CD8-positive, alpha-beta memory T cell (primary cell): ENCODE measurements at regions not wholly inside any gene's neighbourhood (a gene's known extent, or its start where the extent isn't known, plus 50 kb on each side); places are given as distances from the start of the nearest gene placed in this dataset.

Experiments used
- CTCF ChIA-PET: fragments of 350-600 bp; sonication (Branson Sonifier 250); formaldehyde crosslinking; loops from one replicate; lab custom pipeline; 2021; ENCODE audit warnings: antibody characterized with exemption; lab: Charles Lee
- POLR2A ChIA-PET: fragments of 350-600 bp; sonication (Branson Sonifier 250); formaldehyde crosslinking; loops from one replicate; lab custom pipeline; 2021; ENCODE audit warnings: antibody characterized with exemption; lab: Charles Lee
- DNase-seq, 5 donors: peaks; one replicate each; pipeline versions ENCODE4 v3.0.0 to v3.0.0-alpha.2; 2020 to 2022; ENCODE audit warnings: mixed read lengths in 1 of 5
- H3K27ac ChIP-seq: one replicate; pipeline ENCODE4 v1.7.0; 2013; ENCODE audit warnings: low read depth, mild to moderate bottlenecking, low read length, moderate library complexity
- H3K27me3 ChIP-seq: 2 replicates; pipeline ENCODE4 v1.7.0; 2013; ENCODE audit warnings: low read length, mild to moderate bottlenecking; ENCODE audit not compliant: insufficient read depth, poor library complexity, severe bottlenecking
- H3K36me3 ChIP-seq: 2 replicates; pipeline ENCODE4 v1.7.0; 2013; ENCODE audit warnings: mild to moderate bottlenecking, low read length, moderate library complexity; ENCODE audit not compliant: insufficient read depth
- H3K4me1 ChIP-seq: 2 replicates; pipeline ENCODE4 v1.7.0; 2013; ENCODE audit warnings: mild to moderate bottlenecking, low read length, moderate library complexity; ENCODE audit not compliant: insufficient read depth
- H3K4me3 ChIP-seq: 2 replicates; pipeline ENCODE4 v1.7.0; 2013; ENCODE audit warnings: mild to moderate bottlenecking, low read length
- H3K9me3 ChIP-seq: 2 replicates; pipeline ENCODE4 v1.7.0; 2013; ENCODE audit warnings: mild to moderate bottlenecking, low read length
- H3K27ac Mint-ChIP-seq, 8 donors: one replicate each; pipeline ENCODE4 v1.8.0; 2020 to 2021; ENCODE audit warnings: mixed read lengths in 8 of 8, mild to moderate bottlenecking in 6 of 8, inconsistent platforms in 3 of 8, moderate library complexity in 3 of 8
- H3K27me3 Mint-ChIP-seq, 2 donors: one replicate each; pipeline ENCODE4 v1.8.0; 2020 to 2021; ENCODE audit warnings: mixed read lengths in 2 of 2, mild to moderate bottlenecking in 1 of 2, moderate library complexity in 1 of 2
- H3K36me3 Mint-ChIP-seq, 3 donors: one replicate each; pipeline ENCODE4 v1.8.0; 2020 to 2021; ENCODE audit warnings: mixed read lengths in 3 of 3, inconsistent platforms in 1 of 3, mild to moderate bottlenecking in 1 of 3
- H3K4me1 Mint-ChIP-seq, 3 donors: one replicate each; pipeline ENCODE4 v1.8.0; 2020 to 2021; ENCODE audit warnings: mixed read lengths in 3 of 3, inconsistent platforms in 1 of 3, mild to moderate bottlenecking in 1 of 3
- H3K4me3 Mint-ChIP-seq, 7 donors: one replicate each; pipeline ENCODE4 v1.8.0; 2020 to 2021; ENCODE audit warnings: mixed read lengths in 7 of 7, mild to moderate bottlenecking in 6 of 7, moderate library complexity in 4 of 7, inconsistent platforms in 2 of 7
- H3K9me3 Mint-ChIP-seq, 5 donors: one replicate each; pipeline ENCODE4 v1.8.0; 2020 to 2022; ENCODE audit warnings: mixed read lengths in 5 of 5, mild to moderate bottlenecking in 3 of 5, moderate library complexity in 2 of 5, inconsistent platforms in 1 of 5

DNA sequence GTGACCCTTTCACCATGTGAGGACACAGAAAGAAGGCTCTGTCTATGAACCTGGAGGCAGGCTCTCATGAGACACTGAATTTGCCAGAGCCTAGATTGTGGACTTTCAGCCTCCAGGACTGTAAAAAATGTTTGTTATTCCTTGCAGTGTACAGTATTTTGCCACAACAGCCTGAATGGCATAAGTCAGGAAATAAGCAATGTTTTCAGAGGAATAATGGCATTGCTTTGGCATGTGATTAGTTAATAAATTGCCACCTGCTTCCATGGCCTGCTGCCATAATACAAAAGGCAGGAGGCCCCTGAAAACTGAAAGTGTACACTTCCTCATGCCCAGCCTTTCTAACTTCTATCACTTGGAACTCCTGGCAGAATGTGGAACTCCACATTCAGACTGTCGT is 408.1 kb downstream of the GADD45G start:
- Histone ChIP-seq H3K4me3 (no peak overlapping the region), H3K9me3 (no peaks in the 10 kb centered on the region), H3K36me3 (no peaks in the 10 kb centered on the region), H3K4me1 (no peaks in the 10 kb centered on the region), H3K27me3 (no peaks in the 10 kb centered on the region), H3K27ac (no peak overlapping the region)
- Mint-ChIP-seq H3K36me3 (no peaks in the 10 kb centered on the region), H3K27ac (no peak overlapping the region), H3K27me3 (peaks cover 8% of the 10 kb centered on the region in 2 donors), H3K4me3 (no peak overlapping the region), H3K9me3 (peaks cover 0 to 2% (median 0%) of the 10 kb centered on the region in 5 donors), H3K4me1 (no peaks in the 10 kb centered on the region)
- ChIA-PET CTCF (no interaction called here), POLR2A (no interaction called here)
- no peak for DNase-seq

- Mint-ChIP-seq H3K27ac (no peak overlapping the region), H3K4me3 (no peak overlapping the region), H3K9me3 (peaks cover 0 to 2% (median 0%) of the 10 kb centered on the region in 5 donors), H3K27me3 (peaks cover 8 to 11% of the 10 kb centered on the region in 2 donors), H3K4me1 (no peaks in the 10 kb centered on the region), H3K36me3 (no peaks in the 10 kb centered on the region)
- Histone ChIP-seq H3K9me3 (no peaks in the 10 kb centered on the region), H3K4me1 (no peaks in the 10 kb centered on the region), H3K36me3 (no peaks in the 10 kb centered on the region), H3K27me3 (no peaks in the 10 kb centered on the region), H3K27ac (no peak overlapping the region), H3K4me3 (no peak overlapping the region)
- DNase-seq = no peak
- POLR2A ChIA-PET = no interaction called here
- CTCF ChIA-PET = no interaction called here
Observed at GRCh38 chr9:90013778-90014177, 409.0 kb downstream of the GADD45G start.

DNA sequence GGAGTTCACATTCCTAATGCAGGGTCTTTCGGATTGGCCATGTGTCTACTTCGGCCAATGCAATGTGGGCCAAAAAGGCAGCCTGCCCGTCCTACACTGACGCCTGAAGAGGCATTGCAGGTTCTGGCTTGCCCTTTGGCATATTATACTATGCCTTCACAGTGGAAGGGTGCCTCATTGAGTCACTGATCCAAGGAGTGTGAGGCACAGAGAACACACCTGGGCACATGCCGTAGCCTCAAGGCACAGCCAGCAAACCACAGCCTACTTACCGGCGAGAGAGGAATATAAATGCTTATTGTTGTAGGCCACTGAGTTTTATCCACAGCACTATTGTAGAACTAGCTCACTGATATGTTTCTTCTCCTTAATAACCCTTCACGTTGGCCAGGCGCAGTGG is 409.6 kb downstream of the GADD45G start:
- Mint-ChIP-seq H3K4me1 (no peaks in the 10 kb centered on the region), H3K9me3 (peaks cover 0 to 2% (median 0%) of the 10 kb centered on the region in 5 donors), H3K4me3 (no peak overlapping the region), H3K36me3 (no peaks in the 10 kb centered on the region), H3K27ac (no peak overlapping the region), H3K27me3 (peaks cover 8 to 12% of the 10 kb centered on the region in 2 donors)
- no peaks in the 10 kb centered on the region for H3K4me1 ChIP-seq
- no peaks in the 10 kb centered on the region for H3K36me3 ChIP-seq
- ChIA-PET CTCF (no interaction called here), POLR2A (no interaction called here)
- no peaks in the 10 kb centered on the region for H3K27me3 ChIP-seq
- no peaks in the 10 kb centered on the region for H3K9me3 ChIP-seq
- H3K4me3 ChIP-seq = no peak overlapping the region
- no peak for DNase-seq
- H3K27ac ChIP-seq = no peak overlapping the region

- no peak for DNase-seq
- CTCF ChIA-PET = no interaction called here
- no peaks in the 10 kb centered on the region for H3K4me1 Mint-ChIP-seq
Observed at GRCh38 chr9:90016272-90016671, 411.5 kb downstream of the GADD45G start.

DNA sequence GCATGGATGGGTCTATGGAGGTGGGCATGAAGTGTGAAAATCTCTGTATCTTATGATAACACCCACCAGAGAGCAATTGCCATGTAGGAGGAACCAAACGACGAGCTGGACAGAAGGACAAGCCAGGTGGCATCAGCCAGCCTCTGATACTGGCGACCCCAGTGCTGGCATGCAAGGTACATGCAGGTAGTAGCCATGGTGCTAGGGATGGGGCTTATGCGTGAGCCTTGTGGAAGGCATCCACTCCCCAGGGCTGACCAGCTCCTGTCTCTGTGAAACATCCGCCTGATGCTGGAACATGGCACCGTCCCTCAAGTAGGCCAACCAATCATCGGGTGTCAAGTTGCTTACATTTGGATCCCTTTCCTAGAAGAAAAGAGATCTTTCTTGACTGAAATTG is 412.9 kb downstream of the GADD45G start:
- peaks cover 8 to 18% of the 10 kb centered on the region in 2 donors for H3K27me3 Mint-ChIP-seq
- ChIA-PET CTCF (no interaction called here), POLR2A (no interaction called here)
- no peaks in the 10 kb centered on the region for H3K9me3 ChIP-seq
- no peak overlapping the region for H3K4me3 ChIP-seq
- no peak overlapping the region for H3K27ac Mint-ChIP-seq
- no peak for DNase-seq
- H3K4me1 ChIP-seq = no peaks in the 10 kb centered on the region
- no peaks in the 10 kb centered on the region for H3K36me3 ChIP-seq
- no peaks in the 10 kb centered on the region for H3K27me3 ChIP-seq
- no peaks in the 10 kb centered on the region for H3K4me1 Mint-ChIP-seq
- H3K36me3 Mint-ChIP-seq = no peaks in the 10 kb centered on the region
- H3K27ac ChIP-seq = no peak overlapping the region
- no peak overlapping the region for H3K4me3 Mint-ChIP-seq
- H3K9me3 Mint-ChIP-seq = peaks cover 0 to 4% (median under 1%) of the 10 kb centered on the region in 5 donors

More at GRCh38 chr9:90016272-90016671, 411.5 kb downstream of the GADD45G start:
- Histone ChIP-seq H3K36me3 (no peaks in the 10 kb centered on the region), H3K27ac (no peak overlapping the region), H3K4me3 (no peak overlapping the region), H3K4me1 (no peaks in the 10 kb centered on the region), H3K27me3 (no peaks in the 10 kb centered on the region), H3K9me3 (no peaks in the 10 kb centered on the region)
- POLR2A ChIA-PET = no interaction called here
- H3K4me3 Mint-ChIP-seq = no peak overlapping the region
- H3K9me3 Mint-ChIP-seq = peaks cover 0 to under 1% (median 0%) of the 10 kb centered on the region in 5 donors
- peaks cover 8 to 12% of the 10 kb centered on the region in 2 donors for H3K27me3 Mint-ChIP-seq
- H3K36me3 Mint-ChIP-seq = no peaks in the 10 kb centered on the region
- no peak overlapping the region for H3K27ac Mint-ChIP-seq

GRCh38 chr9:90018688-90019087 is 413.9 kb downstream of the GADD45G start:
- H3K4me1 Mint-ChIP-seq = no peaks in the 10 kb centered on the region
- peaks cover 9 to 20% of the 10 kb centered on the region in 2 donors for H3K27me3 Mint-ChIP-seq
- Histone ChIP-seq H3K4me3 (no peak overlapping the region), H3K27ac (no peak overlapping the region), H3K9me3 (no peaks in the 10 kb centered on the region), H3K36me3 (no peaks in the 10 kb centered on the region), H3K4me1 (no peaks in the 10 kb centered on the region), H3K27me3 (no peaks in the 10 kb centered on the region)
- no peak overlapping the region for H3K27ac Mint-ChIP-seq
- no peak for DNase-seq
- H3K4me3 Mint-ChIP-seq = no peak overlapping the region
- ChIA-PET POLR2A (no interaction called here), CTCF (no interaction called here)
- H3K36me3 Mint-ChIP-seq = no peaks in the 10 kb centered on the region
- peaks cover 0 to 6% (median 2%) of the 10 kb centered on the region in 5 donors for H3K9me3 Mint-ChIP-seq

GRCh38 chr9:90019626-90020025 is 414.8 kb downstream of the GADD45G start:
- Mint-ChIP-seq H3K36me3 (no peaks in the 10 kb centered on the region), H3K4me1 (no peaks in the 10 kb centered on the region), H3K9me3 (peaks cover 0 to 7% (median 2%) of the 10 kb centered on the region in 5 donors), H3K27ac (no peak overlapping the region), H3K27me3 (peaks cover 10 to 26% of the 10 kb centered on the region in 2 donors), H3K4me3 (no peak overlapping the region)
- no peak overlapping the region for H3K4me3 ChIP-seq
- H3K27me3 ChIP-seq = no peaks in the 10 kb centered on the region
- DNase-seq = no peak
- CTCF ChIA-PET = no interaction called here
- H3K9me3 ChIP-seq = no peaks in the 10 kb centered on the region
- POLR2A ChIA-PET = no interaction called here
- no peaks in the 10 kb centered on the region for H3K4me1 ChIP-seq
- no peaks in the 10 kb centered on the region for H3K36me3 ChIP-seq
- no peak overlapping the region for H3K27ac ChIP-seq

- Mint-ChIP-seq H3K4me1 (no peaks in the 10 kb centered on the region), H3K27me3 (peaks cover 13 to 33% of the 10 kb centered on the region in 2 donors), H3K4me3 (no peak overlapping the region), H3K9me3 (peaks cover 0 to 7% (median 2%) of the 10 kb centered on the region in 5 donors), H3K27ac (no peak overlapping the region), H3K36me3 (no peaks in the 10 kb centered on the region)
- no peaks in the 10 kb centered on the region for H3K27me3 ChIP-seq
- H3K4me1 ChIP-seq = no peaks in the 10 kb centered on the region
- ChIA-PET CTCF (no interaction called here), POLR2A (no interaction called here)
- no peaks in the 10 kb centered on the region for H3K9me3 ChIP-seq
- H3K27ac ChIP-seq = no peak overlapping the region
- no peak overlapping the region for H3K4me3 ChIP-seq
- H3K36me3 ChIP-seq = no peaks in the 10 kb centered on the region
- DNase-seq = no peak
Observed at GRCh38 chr9:90020276-90020871, 415.6 kb downstream of the GADD45G start.
